H1 (cell line): ENCODE measurements at regions not wholly inside any gene's neighbourhood (a gene's known extent, or its start where the extent isn't known, plus 50 kb on each side); places are given as distances from the start of the nearest gene placed in this dataset.

Experiments
- CTCF ChIA-PET: fragments of 300-600 bp; sonication (Branson Sonifier 250); formaldehyde crosslinking; loops from one replicate; lab custom pipeline; 2021; ENCODE audit not compliant: partially characterized antibody; lab: Charles Lee
- POLR2A ChIA-PET: fragments of 300-600 bp; sonication (Branson Sonifier 250); formaldehyde crosslinking; loops from one replicate; lab custom pipeline; 2021; ENCODE audit warnings: inconsistent platforms; ENCODE audit not compliant: partially characterized antibody; lab: Charles Lee
- DNase-seq, 2 experiments: peaks; one replicate each; pipeline versions ENCODE4 v3.0.0 to v3.0.0-alpha.2; 2010 to 2022; ENCODE audit warnings: low spot score in 2 of 2, low read depth in 1 of 2, mixed read lengths in 1 of 2
- FAIRE-seq: peaks from 2 replicates; lab custom pipeline; 2011; peaks lifted over from hg19 to GRCh38; lab: Jason Lieb, UNC
- H2AFZ ChIP-seq: 2 replicates; pipeline ENCODE4 v1.8.1; 2012; ENCODE audit warnings: low read length, inconsistent platforms
- H2AK5ac ChIP-seq: 2 replicates; pipeline ENCODE4 v1.6.1; 2013; ENCODE audit warnings: low read depth, low read length
- H2BK120ac ChIP-seq: replicated peaks from 2 replicates; pipeline ENCODE3; 2013; ENCODE audit warnings: low read depth, low read length, inconsistent platforms
- H2BK12ac ChIP-seq: 2 replicates; pipeline ENCODE4 v1.6.1; 2013; ENCODE audit warnings: low read depth, low read length
- H2BK15ac ChIP-seq: 2 replicates; pipeline ENCODE4 v1.6.1; 2013; ENCODE audit warnings: low read length
- H2BK20ac ChIP-seq: 2 replicates; pipeline ENCODE4 v1.6.1; 2013; ENCODE audit warnings: low read length
- H2BK5ac ChIP-seq: 2 replicates; pipeline ENCODE4 v1.6.1; 2013; ENCODE audit warnings: low read depth, low read length
- H3K14ac ChIP-seq: 2 replicates; pipeline ENCODE4 v1.6.1; 2013; ENCODE audit warnings: inconsistent platforms; ENCODE audit not compliant: insufficient read length
- H3K18ac ChIP-seq: 2 replicates; pipeline ENCODE4 v1.6.1; 2013; ENCODE audit warnings: low read length; ENCODE audit errors: extremely low read depth
- H3K23ac ChIP-seq: 2 replicates; pipeline ENCODE4 v1.6.1; 2013; ENCODE audit warnings: inconsistent platforms; ENCODE audit not compliant: insufficient read length
- H3K23me2 ChIP-seq: 2 replicates; pipeline ENCODE4 v1.6.1; 2013; ENCODE audit warnings: low read depth, low read length
- H3K27ac ChIP-seq: 2 replicates; pipeline ENCODE4 v1.6.1; 2011; ENCODE audit warnings: low read depth, low read length, inconsistent platforms
- H3K27me3 ChIP-seq, 4 experiments: replicated peaks in 1 of 4; 1 replicate in 1 of 4; 2 replicates in 3 of 4; pipeline versions ENCODE4 v1.6.1 to v1.8.1; 2011 to 2013; ENCODE audit warnings: low read length in 3 of 4, mild to moderate bottlenecking in 3 of 4, inconsistent platforms in 2 of 4, mixed read lengths in 2 of 4, moderate library complexity in 1 of 4; ENCODE audit not compliant: control insufficient read depth in 3 of 4, insufficient read depth in 3 of 4; ENCODE audit errors: extremely low read depth in 1 of 4
- H3K36me3 ChIP-seq, 4 experiments: 2 replicates each; pipeline versions ENCODE4 v1.6.1 to v1.8.1; 2011 to 2013; ENCODE audit warnings: mild to moderate bottlenecking in 4 of 4, low read length in 3 of 4, moderate library complexity in 2 of 4, control low read depth in 1 of 4, inconsistent platforms in 1 of 4; ENCODE audit not compliant: insufficient read depth in 4 of 4, control insufficient read depth in 2 of 4
- H3K4ac ChIP-seq: replicated peaks from 2 replicates; pipeline ENCODE3; 2013; ENCODE audit warnings: low read length, low read depth, mixed read lengths, inconsistent platforms; ENCODE audit not compliant: insufficient read length
- H3K4me1 ChIP-seq, 4 experiments: replicated peaks in 1 of 4; 1 replicate in 1 of 4; 2 replicates in 3 of 4; pipeline versions ENCODE4 v1.6.1 to v1.8.1; 2011 to 2013; ENCODE audit warnings: low read length in 3 of 4, inconsistent platforms in 2 of 4, mixed read lengths in 1 of 4; ENCODE audit not compliant: insufficient read depth in 4 of 4, control insufficient read depth in 3 of 4
- H3K4me2 ChIP-seq, 2 experiments: 2 replicates each; pipeline versions ENCODE4 v1.6.1 to v1.8.1; 2011 to 2013; ENCODE audit warnings: low read depth in 2 of 2, low read length in 2 of 2, control low read depth in 1 of 2, inconsistent platforms in 1 of 2, mild to moderate bottlenecking in 1 of 2; ENCODE audit not compliant: insufficient read depth in 1 of 2
- H3K4me3 ChIP-seq, 4 experiments: fragments of 200-600, 300-600 bp in 1 of 4; sonication (generic), shearing (Covaris generic), sonication (Bioruptor Twin) in 1 of 4; 2 replicates each; pipeline versions ENCODE4 v1.5.1 to v1.8.1; 2011 to 2016; ENCODE audit warnings: low read length in 4 of 4, low read depth in 3 of 4, control low read depth in 2 of 4, inconsistent platforms in 2 of 4, mild to moderate bottlenecking in 2 of 4, mixed read lengths in 1 of 4, moderate library complexity in 1 of 4; ENCODE audit not compliant: insufficient read depth in 2 of 4; ENCODE audit errors: extremely low read depth in 1 of 4
- H3K56ac ChIP-seq: replicated peaks from 2 replicates; pipeline ENCODE3; 2013; ENCODE audit warnings: low read depth, mild to moderate bottlenecking, mixed read lengths, low read length, inconsistent platforms; ENCODE audit not compliant: insufficient read length
- H3K79me1 ChIP-seq: 2 replicates; pipeline ENCODE4 v1.6.1; 2013; ENCODE audit warnings: low read depth, low read length, control low read depth
- H3K79me2 ChIP-seq, 2 experiments: 2 replicates each; pipeline versions ENCODE4 v1.6.1 to v1.8.1; 2012 to 2013; ENCODE audit warnings: low read length in 2 of 2, mild to moderate bottlenecking in 2 of 2, inconsistent platforms in 1 of 2; ENCODE audit not compliant: insufficient read depth in 2 of 2, control insufficient read depth in 1 of 2
- H3K9ac ChIP-seq, 4 experiments: replicated peaks in 1 of 4; 1 replicate in 1 of 4; 2 replicates in 3 of 4; pipeline versions ENCODE4 v1.6.1 to v1.8.1; 2011 to 2013; ENCODE audit warnings: low read depth in 3 of 4, low read length in 3 of 4, control low read depth in 2 of 4, mild to moderate bottlenecking in 2 of 4, moderate library complexity in 2 of 4, inconsistent platforms in 1 of 4; ENCODE audit errors: extremely low read depth in 1 of 4
- H3K9me3 ChIP-seq, 2 experiments: 2 replicates each; pipeline versions ENCODE4 v1.6.1 to v1.8.1; 2012 to 2013; ENCODE audit warnings: mild to moderate bottlenecking in 2 of 2, moderate library complexity in 2 of 2, control low read depth in 1 of 2, inconsistent platforms in 1 of 2, low read depth in 1 of 2, low read length in 1 of 2, mixed read lengths in 1 of 2; ENCODE audit not compliant: insufficient read depth in 2 of 2
- H4K20me1 ChIP-seq, 2 experiments: replicated peaks in 1 of 2; 2 replicates each; pipeline versions ENCODE3 to v1.8.1; 2011 to 2013; ENCODE audit warnings: inconsistent platforms in 2 of 2, low read length in 2 of 2, mild to moderate bottlenecking in 1 of 2; ENCODE audit not compliant: insufficient read depth in 2 of 2, control insufficient read depth in 1 of 2
- H4K5ac ChIP-seq: 2 replicates; pipeline ENCODE4 v1.6.1; 2013; ENCODE audit warnings: low read length, low read depth, mixed read lengths, inconsistent platforms; ENCODE audit not compliant: insufficient read length
- H4K8ac ChIP-seq: 2 replicates; pipeline ENCODE4 v1.8.0; 2013; ENCODE audit warnings: mild to moderate bottlenecking, moderate library complexity, low read length, inconsistent platforms; ENCODE audit not compliant: insufficient read depth; ENCODE audit errors: extremely low read depth
- H4K91ac ChIP-seq: replicated peaks from 2 replicates; pipeline ENCODE3; 2013; ENCODE audit warnings: low read length, mixed read lengths, inconsistent platforms; ENCODE audit not compliant: insufficient read length
- ASH2L ChIP-seq: fragments of 200-600, 300-600 bp; sonication (generic); IDR thresholded peaks from one replicate; pipeline ENCODE4 v1.7.1; 2017; ENCODE audit warnings: low read length
- EGR1 ChIP-seq: IDR thresholded peaks from 2 replicates; pipeline ENCODE4 v1.6.1; 2011; ENCODE audit warnings: low read depth, low read length, borderline replicate concordance
- KDM4A ChIP-seq: IDR thresholded peaks from one replicate; pipeline ENCODE4 v1.7.1; 2012; ENCODE audit warnings: low read depth, mild to moderate bottlenecking, moderate library complexity, low read length, inconsistent platforms; ENCODE audit not compliant: severe bottlenecking
- PHF8 ChIP-seq: fragments of 200-600 bp; sonication (generic); conservative IDR thresholded peaks from 2 replicates; pipeline ENCODE4 v1.7.1; 2012; ENCODE audit warnings: low read depth, mild to moderate bottlenecking, inconsistent platforms, low read length, moderate library complexity
- SIX5 ChIP-seq: IDR thresholded peaks from 2 replicates; pipeline ENCODE4 v1.6.1; 2011; ENCODE audit warnings: mild to moderate bottlenecking, low read depth, low read length
- SP1 ChIP-seq: IDR thresholded peaks from 2 replicates; pipeline ENCODE4 v1.6.1; 2011; ENCODE audit warnings: low read depth, low read length
- SP4 ChIP-seq: IDR thresholded peaks from 2 replicates; pipeline ENCODE4 v1.6.1; 2012; ENCODE audit warnings: low read length, inconsistent platforms
- WGBS, 2 experiments: shearing (Covaris generic) in 1 of 2; methylation state at CpG; one replicate each; pipeline versions ENCODE4 v1.1.6 to v1.1.7; 2013 to 2015; ENCODE audit warnings: low lambda C conversion rate in 2 of 2, mixed read lengths in 2 of 2, inconsistent platforms in 1 of 2, low coverage in 1 of 2, missing lambda C conversion rate in 1 of 2; ENCODE audit not compliant: insufficient replicate concordance in 2 of 2, insufficient coverage in 1 of 2, insufficient read length in 1 of 2; ENCODE audit errors: extremely low coverage in 1 of 2, missing lambda C conversion rate in 1 of 2; 5-methylcytosine and 5-hydroxymethylcytosine counted together
- TF ChIP-seq, protein P1 (sequence below), 3 experiments: IDR thresholded peaks; 1 replicate in 2 of 3; 2 replicates in 1 of 3; pipeline versions ENCODE4 v1.5.1 to v1.6.1; 2011; ENCODE audit warnings: low read length in 3 of 3, mild to moderate bottlenecking in 3 of 3, inconsistent platforms in 2 of 3, low read depth in 1 of 3, moderate library complexity in 1 of 3; ENCODE audit not compliant: insufficient read depth in 1 of 3; ENCODE audit errors: control extremely low read depth in 1 of 3
- TF ChIP-seq, protein P2 (sequence below): IDR thresholded peaks from 2 replicates; pipeline ENCODE4 v1.6.1; 2012; ENCODE audit warnings: inconsistent platforms

DNA sequence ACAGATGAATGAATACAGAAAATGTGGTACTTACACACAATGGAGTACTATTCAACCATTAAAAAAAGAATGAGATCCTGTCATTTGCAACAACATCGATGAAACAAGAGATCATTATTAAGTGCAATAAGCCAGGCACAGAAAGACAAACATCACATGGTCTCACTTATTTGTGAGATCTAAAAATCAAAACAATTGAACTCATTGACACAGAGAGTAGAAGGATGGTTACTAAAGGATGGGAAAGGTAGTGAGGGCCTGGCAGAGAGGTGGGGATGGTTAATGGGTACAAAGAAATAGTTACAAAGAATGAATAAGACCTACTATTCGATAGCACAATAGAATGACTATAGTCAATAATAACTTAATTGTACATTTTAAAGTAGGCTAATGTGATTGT lies 393.5 kb downstream of the SATB2 start (continued):
- no peak for TF ChIP-seq KDM4A

GRCh38 chr2:199057936-199058335 lies 399.8 kb downstream of the SATB2 start:
- H3K9ac ChIP-seq, result no peak overlapping the region
- CTCF ChIA-PET, result no interaction called here
- H3K9me3 ChIP-seq, result no peaks in the 10 kb centered on the region; a peak in 1 of 4 replicates
- H2AFZ ChIP-seq, result no peak overlapping the region
- H3K56ac ChIP-seq, result no peak overlapping the region
- no peak overlapping the region for H3K4me3 ChIP-seq
- H2BK5ac ChIP-seq, result no peak overlapping the region
- FAIRE-seq (no peak), DNase-seq (no peak)
- no peaks in the 10 kb centered on the region for H3K23me2 ChIP-seq
- no peak overlapping the region for H4K5ac ChIP-seq
- H2BK12ac ChIP-seq, result no peak overlapping the region
- H3K4me2 ChIP-seq, result no peak overlapping the region
- H4K8ac ChIP-seq, result no peak overlapping the region
- H3K18ac ChIP-seq, result no peak overlapping the region
- WGBS, 2 experiments, result 92% methylated on average over 2 of the region's 2 CpGs; no CpG with 5 or more reads in 1 of the 2 experiments
- no peak overlapping the region for H2AK5ac ChIP-seq
- H4K20me1 ChIP-seq, result no peaks in the 10 kb centered on the region
- TF ChIP-seq PHF8 (no peak), SP4 (no peak), ASH2L (no peak), EGR1 (no peak), SIX5 (no peak), SP1 (no peak)
- TF ChIP-seq, protein P1, sequence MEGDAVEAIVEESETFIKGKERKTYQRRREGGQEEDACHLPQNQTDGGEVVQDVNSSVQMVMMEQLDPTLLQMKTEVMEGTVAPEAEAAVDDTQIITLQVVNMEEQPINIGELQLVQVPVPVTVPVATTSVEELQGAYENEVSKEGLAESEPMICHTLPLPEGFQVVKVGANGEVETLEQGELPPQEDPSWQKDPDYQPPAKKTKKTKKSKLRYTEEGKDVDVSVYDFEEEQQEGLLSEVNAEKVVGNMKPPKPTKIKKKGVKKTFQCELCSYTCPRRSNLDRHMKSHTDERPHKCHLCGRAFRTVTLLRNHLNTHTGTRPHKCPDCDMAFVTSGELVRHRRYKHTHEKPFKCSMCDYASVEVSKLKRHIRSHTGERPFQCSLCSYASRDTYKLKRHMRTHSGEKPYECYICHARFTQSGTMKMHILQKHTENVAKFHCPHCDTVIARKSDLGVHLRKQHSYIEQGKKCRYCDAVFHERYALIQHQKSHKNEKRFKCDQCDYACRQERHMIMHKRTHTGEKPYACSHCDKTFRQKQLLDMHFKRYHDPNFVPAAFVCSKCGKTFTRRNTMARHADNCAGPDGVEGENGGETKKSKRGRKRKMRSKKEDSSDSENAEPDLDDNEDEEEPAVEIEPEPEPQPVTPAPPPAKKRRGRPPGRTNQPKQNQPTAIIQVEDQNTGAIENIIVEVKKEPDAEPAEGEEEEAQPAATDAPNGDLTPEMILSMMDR (IDR thresholded peaks at IDR 0.05; ENCODE audit: control extremely low read depth in 1 of 3, insufficient read depth in 1 of 3, low read depth in 1 of 3, low read length in 3 of 3), result no peak
- TF ChIP-seq, protein P2, sequence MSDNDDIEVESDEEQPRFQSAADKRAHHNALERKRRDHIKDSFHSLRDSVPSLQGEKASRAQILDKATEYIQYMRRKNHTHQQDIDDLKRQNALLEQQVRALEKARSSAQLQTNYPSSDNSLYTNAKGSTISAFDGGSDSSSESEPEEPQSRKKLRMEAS, result no peak
- H2BK15ac ChIP-seq, result no peak overlapping the region
- no peaks in the 10 kb centered on the region for H3K79me1 ChIP-seq
- H2BK20ac ChIP-seq, result no peak overlapping the region
- H3K27me3 ChIP-seq, result no peaks in the 10 kb centered on the region
- no peaks in the 10 kb centered on the region for H3K79me2 ChIP-seq
- no peak overlapping the region for H3K14ac ChIP-seq
- H3K23ac ChIP-seq, result no peak overlapping the region
- POLR2A ChIA-PET, result no interaction called here
- no peak overlapping the region for H3K27ac ChIP-seq
- H3K4me1 ChIP-seq, result no peaks in the 10 kb centered on the region
- no peaks in the 10 kb centered on the region for H3K36me3 ChIP-seq
- no peak overlapping the region for H4K91ac ChIP-seq
- no peak overlapping the region for H3K4ac ChIP-seq
- H2BK120ac ChIP-seq, result no peak overlapping the region
